Right lobe of liver (tissue), 4 donors: ENCODE measurements at regions not wholly inside any gene's neighbourhood (a gene's known extent, or its start where the extent isn't known, plus 50 kb on each side); places are given as distances from the start of the nearest gene placed in this dataset.

Experiments
- POLR2A ChIP-seq: fragments of 450-650 bp; IDR thresholded peaks from one replicate; pipeline ENCODE4 v1.6.1; 2017; ENCODE audit warnings: antibody characterized with exemption, mild to moderate bottlenecking
- TF ChIP-seq, protein P1 (sequence below), 4 donors: fragments of 200-600 bp in 3 of 4; fragments of 450-650 bp in 1 of 4; IDR thresholded peaks; one replicate each; pipeline versions ENCODE4 v1.5.1 to v1.8.0; 2016 to 2022; ENCODE audit warnings: antibody characterized with exemption in 4 of 4, mild to moderate bottlenecking in 2 of 4
- donor health status: DM: no; HTN: no; CAD: no.
- donor health status: DM: no; HTN: no; CAD: no.
- donor health status: DM: no; HTN: yes; CAD: no.

DNA sequence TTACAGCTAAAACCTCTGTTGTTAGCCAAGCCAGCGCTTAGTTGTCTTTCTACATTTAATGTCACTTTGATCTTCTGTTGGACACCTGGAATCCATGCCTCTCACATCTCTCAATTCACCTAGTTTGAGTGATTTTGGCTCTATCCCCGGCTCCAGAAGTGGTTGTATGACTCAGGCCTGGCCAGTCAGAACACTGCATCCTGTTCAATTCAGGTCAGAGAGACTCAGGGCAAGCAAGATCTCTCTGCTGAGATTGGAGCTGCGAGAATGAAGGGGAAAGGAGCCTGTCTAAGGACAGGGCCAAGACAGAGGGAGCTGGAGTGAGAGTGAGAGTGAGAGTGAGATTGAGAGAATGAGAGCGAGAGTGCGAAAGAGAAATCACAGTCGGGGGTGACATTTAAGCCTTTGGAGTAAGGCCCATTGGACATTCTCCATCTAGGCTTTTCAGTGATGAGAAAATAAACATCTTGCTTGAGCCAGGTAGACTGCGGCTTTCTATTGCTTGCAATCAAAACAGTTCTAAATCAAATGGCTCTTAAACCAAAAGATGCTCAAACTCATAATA, 83.3 kb upstream of the DYNC1I1 start:
- TF ChIP-seq, protein P1, sequence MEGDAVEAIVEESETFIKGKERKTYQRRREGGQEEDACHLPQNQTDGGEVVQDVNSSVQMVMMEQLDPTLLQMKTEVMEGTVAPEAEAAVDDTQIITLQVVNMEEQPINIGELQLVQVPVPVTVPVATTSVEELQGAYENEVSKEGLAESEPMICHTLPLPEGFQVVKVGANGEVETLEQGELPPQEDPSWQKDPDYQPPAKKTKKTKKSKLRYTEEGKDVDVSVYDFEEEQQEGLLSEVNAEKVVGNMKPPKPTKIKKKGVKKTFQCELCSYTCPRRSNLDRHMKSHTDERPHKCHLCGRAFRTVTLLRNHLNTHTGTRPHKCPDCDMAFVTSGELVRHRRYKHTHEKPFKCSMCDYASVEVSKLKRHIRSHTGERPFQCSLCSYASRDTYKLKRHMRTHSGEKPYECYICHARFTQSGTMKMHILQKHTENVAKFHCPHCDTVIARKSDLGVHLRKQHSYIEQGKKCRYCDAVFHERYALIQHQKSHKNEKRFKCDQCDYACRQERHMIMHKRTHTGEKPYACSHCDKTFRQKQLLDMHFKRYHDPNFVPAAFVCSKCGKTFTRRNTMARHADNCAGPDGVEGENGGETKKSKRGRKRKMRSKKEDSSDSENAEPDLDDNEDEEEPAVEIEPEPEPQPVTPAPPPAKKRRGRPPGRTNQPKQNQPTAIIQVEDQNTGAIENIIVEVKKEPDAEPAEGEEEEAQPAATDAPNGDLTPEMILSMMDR (IDR thresholded peaks at IDR 0.05), result no peak
- TF ChIP-seq POLR2A, result no peak
